Activated naive CD4-positive, alpha-beta T cell treated with anti-CD3 and anti-CD28 coated beads, Interleukin-2, amount 50 U/mL, for 72 hours (primary cell): ENCODE measurements at regions not wholly inside any gene's neighbourhood (a gene's known extent, or its start where the extent isn't known, plus 50 kb on each side); places are given as distances from the start of the nearest gene placed in this dataset.
"Not testable (repeated sequence)": the region's sequence is repeated elsewhere in the genome, so short reads cannot be mapped to it uniquely, and the experiment has no call there.

Experiments
- ATAC-seq, 2 donors: fragments of 150-1000 bp; cut with Tn5 transposase; 2 replicates each; pipeline ENCODE4 v1.10.0; 2021; ENCODE audit warnings: mild to moderate bottlenecking in 2 of 2, moderate library complexity in 2 of 2
- DNase-seq, 2 donors: peaks; one replicate each; pipeline ENCODE4 v3.0.0; 2021 to 2022; ENCODE audit warnings: low spot score in 2 of 2
- H3K27ac Mint-ChIP-seq, 2 donors: one replicate each; pipeline ENCODE4 v1.8.0; 2022; ENCODE audit warnings: mild to moderate bottlenecking in 2 of 2, mixed read lengths in 2 of 2
- H3K36me3 Mint-ChIP-seq, 2 donors: one replicate each; pipeline ENCODE4 v1.8.0; 2022; ENCODE audit warnings: mixed read lengths in 2 of 2
- H3K9me3 Mint-ChIP-seq, 2 donors: one replicate each; pipeline ENCODE4 v1.8.0; 2022; ENCODE audit warnings: mixed read lengths in 2 of 2

GRCh38 chr5:56420323-56420722 is 187.2 kb upstream of the ANKRD55 start:
- no peak for DNase-seq
- Mint-ChIP-seq H3K9me3 (peaks cover 17 to 18% of the 10 kb centered on the region in 2 donors), H3K36me3 (peaks cover 5 to 31% of the 10 kb centered on the region in 2 donors), H3K27ac (no peak overlapping the region)
- no peak for ATAC-seq

- Mint-ChIP-seq H3K36me3 (peaks cover 5 to 27% of the 10 kb centered on the region in 2 donors), H3K9me3 (peaks cover 17 to 18% of the 10 kb centered on the region in 2 donors), H3K27ac (no peak overlapping the region)
- DNase-seq = no peak
- ATAC-seq = no peak
Measured at GRCh38 chr5:56419667-56420066, 186.5 kb upstream of the ANKRD55 start.

- no peak for DNase-seq
- ATAC-seq = no peak
- peaks cover 5 to 15% of the 10 kb centered on the region in 2 donors for H3K36me3 Mint-ChIP-seq
- no peak overlapping the region for H3K27ac Mint-ChIP-seq
- H3K9me3 Mint-ChIP-seq = peaks cover 9 to 10% of the 10 kb centered on the region in 2 donors
Measured at GRCh38 chr5:56415356-56415765, 182.2 kb upstream of the ANKRD55 start.

GRCh38 chr5:56414066-56414465 is 180.9 kb upstream of the ANKRD55 start:
- H3K36me3 Mint-ChIP-seq = peaks cover 0 to 5% of the 10 kb centered on the region in 2 donors
- no peak for DNase-seq
- ATAC-seq = no peak
- H3K27ac Mint-ChIP-seq = no peak overlapping the region
- H3K9me3 Mint-ChIP-seq = peaks cover 0 to 2% of the 10 kb centered on the region in 2 donors

GRCh38 chr5:56413546-56413945 is 180.4 kb upstream of the ANKRD55 start:
- no peak for ATAC-seq
- no peak for DNase-seq
- Mint-ChIP-seq H3K27ac (no peak overlapping the region), H3K36me3 (peaks cover 0 to under 1% of the 10 kb centered on the region in 2 donors), H3K9me3 (no peaks in the 10 kb centered on the region)

GRCh38 chr5:56412601-56413379 is 179.7 kb upstream of the ANKRD55 start:
- DNase-seq (no peak), ATAC-seq (peak; percentile 59 to 67)
- no peak overlapping the region for H3K27ac Mint-ChIP-seq
- no peaks in the 10 kb centered on the region for H3K36me3 Mint-ChIP-seq
- no peaks in the 10 kb centered on the region for H3K9me3 Mint-ChIP-seq

- no peak for ATAC-seq
- Mint-ChIP-seq H3K27ac (no peak overlapping the region), H3K9me3 (no peaks in the 10 kb centered on the region), H3K36me3 (no peaks in the 10 kb centered on the region)
- no peak for DNase-seq
Measured at GRCh38 chr5:56410696-56411095, 177.6 kb upstream of the ANKRD55 start.

- no peak for DNase-seq
- no peaks in the 10 kb centered on the region for H3K9me3 Mint-ChIP-seq
- ATAC-seq = no peak
- H3K36me3 Mint-ChIP-seq = no peaks in the 10 kb centered on the region
- H3K27ac Mint-ChIP-seq = no peak overlapping the region
Measured at GRCh38 chr5:56409331-56410190, 176.4 kb upstream of the ANKRD55 start.

- no peak for DNase-seq
- no peaks in the 10 kb centered on the region for H3K9me3 Mint-ChIP-seq
- no peak overlapping the region for H3K27ac Mint-ChIP-seq
- no peak for ATAC-seq
- no peaks in the 10 kb centered on the region for H3K36me3 Mint-ChIP-seq
Measured at GRCh38 chr5:56406838-56407237, 173.7 kb upstream of the ANKRD55 start.

- ATAC-seq = no peak
- no peak overlapping the region for H3K27ac Mint-ChIP-seq
- DNase-seq = no peak
- no peaks in the 10 kb centered on the region for H3K9me3 Mint-ChIP-seq
- H3K36me3 Mint-ChIP-seq = no peaks in the 10 kb centered on the region
Measured at GRCh38 chr5:56406221-56406620, 173.1 kb upstream of the ANKRD55 start.

- ATAC-seq (no peak), DNase-seq (no peak)
- Mint-ChIP-seq H3K36me3 (no peaks in the 10 kb centered on the region), H3K9me3 (no peaks in the 10 kb centered on the region), H3K27ac (no peak overlapping the region)
Measured at GRCh38 chr5:56405116-56405908, 172.2 kb upstream of the ANKRD55 start.

GRCh38 chr5:56402266-56403220 is 169.4 kb upstream of the ANKRD55 start:
- H3K9me3 Mint-ChIP-seq = peaks cover 0 to 7% of the 10 kb centered on the region in 2 donors
- no peaks in the 10 kb centered on the region for H3K36me3 Mint-ChIP-seq
- no peak for ATAC-seq
- DNase-seq = no peak
- H3K27ac Mint-ChIP-seq = no peak overlapping the region

GRCh38 chr5:56397796-56398195 is 164.7 kb upstream of the ANKRD55 start:
- DNase-seq, H3K27ac Mint-ChIP-seq, ATAC-seq: not testable (repeated sequence)
- peaks cover 20 to 36% of the 10 kb centered on the region in 2 donors for H3K9me3 Mint-ChIP-seq
- peaks cover 20 to 27% of the 10 kb centered on the region in 2 donors for H3K36me3 Mint-ChIP-seq

- DNase-seq = no peak
- H3K27ac Mint-ChIP-seq = no peak overlapping the region
- no peak for ATAC-seq
- peaks cover 25 to 43% of the 10 kb centered on the region in 2 donors for H3K9me3 Mint-ChIP-seq
- peaks cover 28 to 38% of the 10 kb centered on the region in 2 donors for H3K36me3 Mint-ChIP-seq
Measured at GRCh38 chr5:56396634-56397033, 163.5 kb upstream of the ANKRD55 start.

GRCh38 chr5:56389261-56389660 is 156.1 kb upstream of the ANKRD55 start:
- H3K9me3 Mint-ChIP-seq = peaks cover 5 to 13% of the 10 kb centered on the region in 2 donors
- peaks cover 11 to 20% of the 10 kb centered on the region in 2 donors for H3K36me3 Mint-ChIP-seq
- no peak for DNase-seq
- H3K27ac Mint-ChIP-seq = no peak overlapping the region
- no peak for ATAC-seq
